K562 (cell line): ENCODE measurements at regions not wholly inside any gene's neighbourhood (a gene's known extent, or its start where the extent isn't known, plus 50 kb on each side); places are given as distances from the start of the nearest gene placed in this dataset.

Experiments used
- ATAC-seq: fragments of 200-7000 bp; cut with Tn5 transposase; 3 replicates; pipeline ENCODE4 v1.9.1; 2020; ENCODE audit warnings: moderate library complexity
- BruUV-seq: library from RNA; stranded (reverse); fragments of 400-500 nt; replicated peaks from 2 replicates; lab custom pipeline; 2021; lab: Mats Ljungman, UMichigan
- CTCF ChIA-PET: fragments of 300-600 bp; formaldehyde crosslinking; extraction: SDS; loops from one replicate; lab custom pipeline; 2021; ENCODE audit warnings: low intra/inter-chr PET ratio; lab: Yijun Ruan, JAX
- POLR2A ChIA-PET: fragments of 300-600, 350-650 bp; sonication (Branson Sonifier 250); formaldehyde crosslinking; extraction: SDS; loops from one replicate; lab custom pipeline; 2021; ENCODE audit warnings: antibody characterized with exemption, inconsistent platforms; lab: Yijun Ruan, JAX
- DNase-seq, 4 experiments: peaks; one replicate each; pipeline versions ENCODE4 v3.0.0 to v3.0.0-alpha.2; 2011 to 2018; ENCODE audit warnings: low spot score in 3 of 4, mixed read lengths in 3 of 4; ENCODE audit errors: extremely low read depth in 1 of 4
- FAIRE-seq: peaks from 2 replicates; lab custom pipeline; 2011; peaks lifted over from hg19 to GRCh38; lab: Jason Lieb, UNC
- H2AFZ ChIP-seq: 2 replicates; pipeline ENCODE4 v1.6.0; 2011; ENCODE audit warnings: low read depth, low read length, control low read depth, inconsistent platforms
- H3K27ac ChIP-seq: fragments of 200-600 bp; 3 replicates; pipeline ENCODE4 v1.8.0; 2011; ENCODE audit warnings: low read depth, mild to moderate bottlenecking, control low read depth, inconsistent platforms, low read length, moderate library complexity, mixed read lengths; ENCODE audit errors: extremely low read depth
- H3K27me3 ChIP-seq, 2 experiments: fragments of 300-600 bp in 1 of 2; 2 replicates in 1 of 2; 3 replicates in 1 of 2; pipeline versions ENCODE4 v1.6.0 to v1.8.0; 2011; ENCODE audit warnings: inconsistent platforms in 2 of 2, low read length in 2 of 2, mild to moderate bottlenecking in 1 of 2, mixed read lengths in 1 of 2, moderate library complexity in 1 of 2; ENCODE audit not compliant: control insufficient read depth in 2 of 2, insufficient read depth in 2 of 2
- H3K36me3 ChIP-seq: fragments of 300-600 bp; 3 replicates; pipeline ENCODE4 v1.8.0; 2011; ENCODE audit warnings: mild to moderate bottlenecking, low read length, inconsistent platforms; ENCODE audit not compliant: control insufficient read depth, insufficient read depth
- H3K4me1 ChIP-seq, 2 experiments: fragments of 200-600 bp in 1 of 2; replicated peaks in 1 of 2; 2 replicates in 1 of 2; 3 replicates in 1 of 2; pipeline versions ENCODE4 v1.5.1 to v1.8.0; 2011; ENCODE audit warnings: inconsistent platforms in 2 of 2, low read length in 2 of 2, mild to moderate bottlenecking in 1 of 2, mixed read lengths in 1 of 2, moderate library complexity in 1 of 2; ENCODE audit not compliant: control insufficient read depth in 2 of 2, insufficient read depth in 2 of 2
- H3K4me2 ChIP-seq: 2 replicates; pipeline ENCODE4 v1.6.1; 2011; ENCODE audit warnings: low read length, control low read depth, inconsistent platforms, mixed read lengths; ENCODE audit not compliant: insufficient read depth
- H3K4me3 ChIP-seq: fragments of 200-600 bp; sonication (generic), shearing (Covaris generic); 2 replicates; pipeline ENCODE4 v1.5.1; 2016; ENCODE audit warnings: control low read depth, inconsistent platforms
- H3K79me2 ChIP-seq: fragments of 200-600 bp; 3 replicates; pipeline ENCODE4 v1.8.0; 2011; ENCODE audit warnings: low read length, inconsistent platforms; ENCODE audit not compliant: control insufficient read depth, insufficient read depth
- H3K9ac ChIP-seq, 2 experiments: 2 replicates each; pipeline versions ENCODE4 v1.6.0 to v1.6.1; 2011; ENCODE audit warnings: low read depth in 2 of 2, low read length in 2 of 2, control low read depth in 1 of 2, inconsistent platforms in 1 of 2, mild to moderate bottlenecking in 1 of 2, mixed read lengths in 1 of 2; ENCODE audit not compliant: insufficient read depth in 1 of 2
- H3K9me1 ChIP-seq: one replicate; pipeline ENCODE4 v1.6.0; 2011; ENCODE audit warnings: inconsistent platforms, mild to moderate bottlenecking, low read length, moderate library complexity; ENCODE audit not compliant: control insufficient read depth, insufficient read depth
- H3K9me3 ChIP-seq: replicated peaks from 2 replicates; pipeline ENCODE4 v1.5.1; 2011; ENCODE audit warnings: low read depth, low read length, inconsistent platforms; ENCODE audit not compliant: control insufficient read depth, insufficient read depth
- H4K20me1 ChIP-seq: replicated peaks from 2 replicates; pipeline ENCODE4 v1.6.1; 2011; ENCODE audit warnings: low read length, inconsistent platforms, mixed read lengths; ENCODE audit not compliant: control insufficient read depth, insufficient read depth
- CBX3 ChIP-seq, 2 experiments: IDR thresholded peaks; 1 replicate in 1 of 2; 2 replicates in 1 of 2; pipeline ENCODE4 v1.6.1; 2012; ENCODE audit warnings: inconsistent platforms in 2 of 2, low read length in 2 of 2, borderline replicate concordance in 1 of 2, control low read depth in 1 of 2
- CREB3L1 ChIP-seq: fragments of 450-650 bp; IDR thresholded peaks from 2 replicates; pipeline ENCODE4 v1.6.1; 2014; ENCODE audit warnings: low read depth, mild to moderate bottlenecking, moderate library complexity, borderline replicate concordance
- DEAF1 ChIP-seq: fragments of 450-650 bp; formaldehyde crosslinking; IDR thresholded peaks from 2 replicates; pipeline ENCODE4 v1.4.0; 2020; ENCODE audit warnings: mild to moderate bottlenecking, moderate library complexity
- HMGXB4 ChIP-seq: sonication (generic); formaldehyde crosslinking; IDR thresholded peaks from 2 replicates; pipeline ENCODE4 v1.8.1; 2023; ENCODE audit warnings: mild to moderate bottlenecking, missing genetic modification reagents
- ID3 ChIP-seq, 2 experiments: fragments of 250-450 bp in 1 of 2; fragments of 450-650 bp in 1 of 2; sonication (Bioruptor Pico) in 1 of 2; IDR thresholded peaks; 2 replicates each; pipeline versions ENCODE4 v1.6.1 to v1.8.0; 2016 to 2021; ENCODE audit warnings: mild to moderate bottlenecking in 2 of 2, moderate library complexity in 2 of 2, missing compliant biosample characterization in 1 of 2, missing genetic modification characterization in 1 of 2
- MAZ ChIP-seq, 2 experiments: fragments of 450-650 bp in 1 of 2; sonication (generic) in 1 of 2; formaldehyde crosslinking; IDR thresholded peaks in 1 of 2; conservative IDR thresholded peaks in 1 of 2; 2 replicates each; pipeline versions ENCODE4 v1.4.0 to v1.5.0; 2020; ENCODE audit warnings: mild to moderate bottlenecking in 1 of 2, missing genetic modification reagents in 1 of 2
- MYNN ChIP-seq, 2 experiments: sonication (generic); formaldehyde crosslinking in 1 of 2; IDR thresholded peaks; 2 replicates each; pipeline versions ENCODE4 v1.5.0 to v1.6.1; 2016 to 2020; ENCODE audit warnings: antibody characterized with exemption in 1 of 2, missing genetic modification reagents in 1 of 2
- PHF8 ChIP-seq: fragments of 200-600 bp; sonication (generic); IDR thresholded peaks from 2 replicates; pipeline ENCODE4 v1.6.1; 2012; ENCODE audit warnings: mixed run types, mild to moderate bottlenecking, inconsistent platforms, low read length, moderate library complexity, borderline replicate concordance
- SMARCA5 ChIP-seq: fragments of 450-650 bp; IDR thresholded peaks from 2 replicates; pipeline ENCODE4 v1.6.1; 2016
- U2AF2 ChIP-seq: fragments of 200-400 bp; formaldehyde crosslinking; optimal IDR thresholded peaks from 2 replicates; pipeline ENCODE3; 2017; ENCODE audit warnings: low read depth, mild to moderate bottlenecking, low read length
- WGBS: fragments of 100-300 bp; shearing (Covaris generic); methylation state at CpG from one replicate; pipeline ENCODE4 v1.1.6; 2016; ENCODE audit warnings: low coverage, mixed read lengths; ENCODE audit not compliant: insufficient coverage; ENCODE audit errors: missing lambda C conversion rate; 5-methylcytosine and 5-hydroxymethylcytosine counted together
- in situ Hi-C: fragments of 300-500 bp; cut with MboI; formaldehyde crosslinking; loops from 4 replicates; pipeline ENCODE4 v1.15.0; 2018; ENCODE audit warnings: inconsistent platforms, mixed read lengths
- intact Hi-C: fragments of 100-400 bp; cut with micrococcal nuclease; formaldehyde crosslinking; loops from 2 replicates; pipeline ENCODE4 v1.14.2; 2022

- no peak for TF ChIP-seq ID3 (CRISPR knock-in tag; IDR thresholded peaks at IDR 0.05)
- no peak for TF ChIP-seq ID3 (tag; IDR thresholded peaks at IDR 0.05)
Measured at GRCh38 chr15:87740655-87741344, 515.7 kb downstream of the NTRK3 start (continued).

- no peaks in the 10 kb centered on the region for H3K27me3 ChIP-seq
- ChIA-PET POLR2A (interaction anchor here (0.6 to 0.7 kb wide), 2 partner anchors 8 to 24 kb away, joined by 3 read pairs; no protein-coding TSS in a partner anchor), CTCF (no interaction called here)
- in situ Hi-C loops, result no loop called here
- FAIRE-seq, result no peak
- H3K4me1 ChIP-seq, result peaks cover 3 to 8% of the 10 kb centered on the region in 2 experiments; a peak in 3 of 5 replicates
- BruUV-seq, result no TSS peak
- DNase-seq, result no peak
- H3K27ac ChIP-seq, result no peak overlapping the region
- no peak overlapping the region for H2AFZ ChIP-seq
- H3K9me3 ChIP-seq, result no peaks in the 10 kb centered on the region
- no peaks in the 10 kb centered on the region for H4K20me1 ChIP-seq
- H3K4me2 ChIP-seq, result no peak overlapping the region
- H3K4me3 ChIP-seq, result no peak overlapping the region
- intact Hi-C loops, result no loop called here
- H3K79me2 ChIP-seq, result no peaks in the 10 kb centered on the region
- ATAC-seq, result no peak
- H3K9me1 ChIP-seq, result no peaks in the 10 kb centered on the region
- no peak overlapping the region for H3K9ac ChIP-seq
- H3K36me3 ChIP-seq, result no peaks in the 10 kb centered on the region
- WGBS, result 26% methylated on average over 2 of the region's 2 CpGs
- TF ChIP-seq CBX3 (IDR thresholded peaks at IDR 0.05; ENCODE audit: borderline replicate concordance in 1 of 2, low read length in 2 of 2) (no peak), PHF8 (no peak), HMGXB4 (CRISPR knock-in tag) (no peak), DEAF1 (CRISPR knock-in tag) (no peak), CREB3L1 (no peak), MYNN (IDR thresholded peaks at IDR 0.05) (no peak), MYNN (CRISPR knock-in tag; IDR thresholded peaks at IDR 0.05) (no peak), U2AF2 (no peak), SMARCA5 (no peak), MAZ (CRISPR knock-in tag; conservative IDR thresholded peaks at IDR 0.05 in 1 of 2, IDR thresholded peaks at IDR 0.05 in 1 of 2) (no peak)
Measured at GRCh38 chr15:87739866-87740265, 516.7 kb downstream of the NTRK3 start.
